PC-3 (cell line): ENCODE measurements at regions not wholly inside any gene's neighbourhood (a gene's known extent, or its start where the extent isn't known, plus 50 kb on each side); places are given as distances from the start of the nearest gene placed in this dataset.

Source experiments
- ATAC-seq: fragments of 200-7000 bp; cut with Tn5 transposase; 2 replicates; pipeline ENCODE4 v1.9.1; 2020; ENCODE audit warnings: mild to moderate bottlenecking, moderate library complexity
- BruUV-seq: library from RNA; stranded (reverse); fragments of 400-500 nt; replicated peaks from 2 replicates; lab custom pipeline; 2021; lab: Mats Ljungman, UMichigan
- CTCF ChIA-PET: fragments of 300-600 bp; sonication (Branson Sonifier 250); formaldehyde crosslinking; loops from one replicate; lab custom pipeline; 2022; ENCODE audit warnings: antibody characterized with exemption; lab: Charles Lee
- POLR2A ChIA-PET: fragments of 300-600 bp; sonication (Branson Sonifier 250); formaldehyde crosslinking; loops from one replicate; lab custom pipeline; 2022; ENCODE audit warnings: antibody characterized with exemption; ENCODE audit not compliant: unreplicated experiment; lab: Charles Lee
- DNase-seq: peaks from one replicate; pipeline ENCODE4 v3.0.0-alpha.2; 2015
- H2AFZ ChIP-seq: fragments of 300-600 bp; sonication (generic); 2 replicates; pipeline ENCODE4 v1.6.0; 2016; ENCODE audit warnings: antibody characterized with exemption, low read length
- H3F3A ChIP-seq: fragments of 300-600 bp; sonication (generic); one replicate; pipeline ENCODE4 v1.6.0; 2017; ENCODE audit warnings: antibody characterized with exemption, low read length, control low read depth, mild to moderate bottlenecking; ENCODE audit not compliant: unreplicated experiment
- H3K27ac ChIP-seq: fragments of 300-600 bp; sonication (generic); 2 replicates; pipeline ENCODE4 v1.5.1; 2016; ENCODE audit warnings: mild to moderate bottlenecking, low read length
- H3K27me3 ChIP-seq: fragments of 300-600 bp; sonication (generic); 2 replicates; pipeline ENCODE4 v1.6.1; 2016; ENCODE audit warnings: low read length, mixed read lengths
- H3K36me3 ChIP-seq: fragments of 300-600 bp; sonication (generic); 2 replicates; pipeline ENCODE4 v1.6.1; 2016; ENCODE audit warnings: low read depth, mixed run types, low read length, mixed read lengths
- H3K4me1 ChIP-seq: fragments of 300-600 bp; sonication (generic); 2 replicates; pipeline ENCODE4 v1.5.1; 2016; ENCODE audit warnings: low read length; ENCODE audit not compliant: insufficient read depth
- H3K4me2 ChIP-seq: fragments of 300-600 bp; sonication (generic); 2 replicates; pipeline ENCODE4 v1.6.0; 2016; ENCODE audit warnings: low read length
- H3K4me3 ChIP-seq: fragments of 300-600 bp; sonication (generic); 2 replicates; pipeline ENCODE4 v1.5.1; 2016; ENCODE audit warnings: mild to moderate bottlenecking, low read length, mixed read lengths
- H3K79me2 ChIP-seq: fragments of 300-600 bp; sonication (generic); 2 replicates; pipeline ENCODE4 v1.6.1; 2017; ENCODE audit warnings: low read length, mixed read lengths
- H3K9ac ChIP-seq: fragments of 300-600 bp; sonication (generic); 2 replicates; pipeline ENCODE4 v1.6.0; 2016; ENCODE audit warnings: mild to moderate bottlenecking, low read length
- H3K9me2 ChIP-seq: fragments of 300-600 bp; sonication (generic); replicated peaks from 2 replicates; pipeline ENCODE4 v1.6.1; 2016; ENCODE audit warnings: mixed run types, low read length, mixed read lengths
- H3K9me3 ChIP-seq: fragments of 300-600 bp; sonication (generic); 2 replicates; pipeline ENCODE4 v1.6.1; 2016; ENCODE audit warnings: low read length, mixed read lengths
- H4K20me1 ChIP-seq: fragments of 300-600 bp; sonication (generic); 2 replicates; pipeline ENCODE4 v1.6.1; 2016; ENCODE audit warnings: low read length, mixed read lengths
- CTCF ChIP-seq: fragments of 300-600 bp; sonication (generic); conservative IDR thresholded peaks from 2 replicates; pipeline ENCODE4 v1.5.1; 2017; ENCODE audit warnings: antibody characterized with exemption, low read depth, mild to moderate bottlenecking, low read length
- EZH2 ChIP-seq: fragments of 300-600 bp; sonication (generic); IDR thresholded peaks from one replicate; pipeline ENCODE4 v1.6.1; 2017; ENCODE audit warnings: antibody characterized with exemption, mild to moderate bottlenecking, low read length; ENCODE audit not compliant: unreplicated experiment
- EZH2phosphoT487 ChIP-seq: fragments of 300-600 bp; sonication (generic); IDR thresholded peaks from 2 replicates; pipeline ENCODE4 v1.6.1; 2018; ENCODE audit warnings: mild to moderate bottlenecking, antibody characterized with exemption, low read length, borderline replicate concordance
- intact Hi-C: fragments of 100-400 bp; cut with micrococcal nuclease; formaldehyde crosslinking; loops from 2 replicates; pipeline ENCODE4 v1.9.0; 2023

DNA sequence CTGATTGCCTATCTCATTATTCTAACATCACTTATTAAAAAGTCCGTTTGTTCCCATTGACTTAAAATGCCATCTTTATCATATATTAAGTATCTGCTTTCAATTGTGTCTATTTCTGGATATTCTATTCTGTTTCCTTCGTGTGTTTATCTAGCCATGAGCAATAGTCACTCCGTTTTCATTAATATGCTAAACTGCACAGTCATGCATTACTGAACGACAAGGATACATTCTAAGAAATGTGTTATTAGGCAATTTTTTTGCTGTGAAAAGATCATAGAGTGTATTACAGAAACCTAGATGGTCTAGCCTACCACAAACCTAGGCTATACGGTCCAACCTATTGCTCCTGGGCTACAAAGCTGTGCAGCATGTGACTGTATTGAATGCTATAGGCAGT lies 482.9 kb downstream of the IRX1 start:
- TF ChIP-seq EZH2phosphoT487 (no peak), EZH2 (no peak), CTCF (no peak)
- Histone ChIP-seq H3K36me3 (no peaks in the 10 kb centered on the region), H3K9ac (no peak overlapping the region), H3K9me2 (no peaks in the 10 kb centered on the region), H4K20me1 (no peaks in the 10 kb centered on the region), H3K4me2 (no peak overlapping the region), H3K9me3 (peaks cover 33% of the 10 kb centered on the region), H3K4me1 (no peaks in the 10 kb centered on the region), H3K79me2 (no peaks in the 10 kb centered on the region), H3K4me3 (no peak overlapping the region), H2AFZ (no peak overlapping the region), H3F3A (no peaks in the 10 kb centered on the region), H3K27me3 (no peaks in the 10 kb centered on the region), H3K27ac (no peak overlapping the region)
- ATAC-seq (no peak), DNase-seq (no peak)
- intact Hi-C loops: no loop called here
- no TSS peak for BruUV-seq
- ChIA-PET CTCF (no interaction called here), POLR2A (no interaction called here)

GRCh38 chr5:4079831-4080230 lies 484.2 kb downstream of the IRX1 start:
- Histone ChIP-seq H4K20me1 (no peaks in the 10 kb centered on the region), H3K9me3 (peaks cover 33% of the 10 kb centered on the region), H3K79me2 (no peaks in the 10 kb centered on the region), H3K27ac (no peak overlapping the region), H3F3A (no peaks in the 10 kb centered on the region), H3K36me3 (no peaks in the 10 kb centered on the region), H3K4me3 (no peak overlapping the region), H3K27me3 (no peaks in the 10 kb centered on the region), H3K4me2 (no peak overlapping the region), H3K4me1 (no peaks in the 10 kb centered on the region), H3K9ac (no peak overlapping the region), H2AFZ (no peak overlapping the region), H3K9me2 (no peaks in the 10 kb centered on the region)
- BruUV-seq: no TSS peak
- POLR2A ChIA-PET: no interaction called here
- DNase-seq: no peak
- intact Hi-C loops: no loop called here
- CTCF ChIA-PET: no interaction called here
- ATAC-seq: no peak
- no peak for TF ChIP-seq EZH2
- no peak for TF ChIP-seq CTCF
- no peak for TF ChIP-seq EZH2phosphoT487

GRCh38 chr5:4080370-4080769 lies 484.7 kb downstream of the IRX1 start:
- no peak overlapping the region for H3K9ac ChIP-seq
- H3K27me3 ChIP-seq: no peaks in the 10 kb centered on the region
- no peaks in the 10 kb centered on the region for H4K20me1 ChIP-seq
- ChIA-PET POLR2A (no interaction called here), CTCF (no interaction called here)
- peaks cover 28% of the 10 kb centered on the region for H3K9me3 ChIP-seq
- intact Hi-C loops: no loop called here
- no peaks in the 10 kb centered on the region for H3K9me2 ChIP-seq
- H3K36me3 ChIP-seq: no peaks in the 10 kb centered on the region
- H3K27ac ChIP-seq: no peak overlapping the region
- no peak overlapping the region for H3K4me2 ChIP-seq
- no peak overlapping the region for H2AFZ ChIP-seq
- no peaks in the 10 kb centered on the region for H3F3A ChIP-seq
- DNase-seq (no peak), ATAC-seq (no peak)
- TF ChIP-seq EZH2phosphoT487 (no peak), CTCF (no peak), EZH2 (no peak)
- no peaks in the 10 kb centered on the region for H3K4me1 ChIP-seq
- BruUV-seq: no TSS peak
- H3K4me3 ChIP-seq: no peak overlapping the region
- no peaks in the 10 kb centered on the region for H3K79me2 ChIP-seq
